Ishikawa (cell line): ENCODE measurements at regions not wholly inside any gene's neighbourhood (a gene's known extent, or its start where the extent isn't known, plus 50 kb on each side); places are given as distances from the start of the nearest gene placed in this dataset.

Experiments
- CEBPB ChIP-seq: IDR thresholded peaks from 2 replicates; pipeline ENCODE4 v1.6.1; 2012
- CREB1 ChIP-seq: IDR thresholded peaks from 2 replicates; pipeline ENCODE4 v1.6.1; 2012; ENCODE audit warnings: low read depth
- EGR1 ChIP-seq: IDR thresholded peaks from 2 replicates; pipeline ENCODE4 v1.6.1; 2012
- EP300 ChIP-seq: IDR thresholded peaks from 2 replicates; pipeline ENCODE4 v1.6.1; 2012; ENCODE audit warnings: borderline replicate concordance
- FOXM1 ChIP-seq: IDR thresholded peaks from 2 replicates; pipeline ENCODE4 v1.6.1; 2012; ENCODE audit warnings: low read depth, borderline replicate concordance
- NFIC ChIP-seq: IDR thresholded peaks from 2 replicates; pipeline ENCODE4 v1.6.1; 2012
- RAD21 ChIP-seq: IDR thresholded peaks from 2 replicates; pipeline ENCODE4 v1.6.1; 2012; ENCODE audit warnings: low read depth
- TAF1 ChIP-seq: IDR thresholded peaks from 2 replicates; pipeline ENCODE4 v1.6.1; 2012; ENCODE audit warnings: low read depth, mild to moderate bottlenecking
- TCF12 ChIP-seq: IDR thresholded peaks from 2 replicates; pipeline ENCODE4 v1.6.1; 2012; ENCODE audit warnings: low read depth
- TEAD4 ChIP-seq: IDR thresholded peaks from 2 replicates; pipeline ENCODE4 v1.6.1; 2012
- YY1 ChIP-seq: IDR thresholded peaks from 2 replicates; pipeline ENCODE4 v1.6.1; 2012; ENCODE audit warnings: low read depth
- ZBTB7A ChIP-seq: IDR thresholded peaks from 2 replicates; pipeline ENCODE4 v1.6.1; 2012; ENCODE audit warnings: low read depth
- TF ChIP-seq, protein P1 (sequence below): IDR thresholded peaks from 2 replicates; pipeline ENCODE4 v1.6.1; 2012
- TF ChIP-seq, protein P2 (sequence below): IDR thresholded peaks from 2 replicates; pipeline ENCODE4 v1.6.1; 2012; ENCODE audit warnings: low read depth, mild to moderate bottlenecking
- TF ChIP-seq, protein P3 (sequence below): IDR thresholded peaks from 2 replicates; pipeline ENCODE4 v1.6.1; 2012

DNA sequence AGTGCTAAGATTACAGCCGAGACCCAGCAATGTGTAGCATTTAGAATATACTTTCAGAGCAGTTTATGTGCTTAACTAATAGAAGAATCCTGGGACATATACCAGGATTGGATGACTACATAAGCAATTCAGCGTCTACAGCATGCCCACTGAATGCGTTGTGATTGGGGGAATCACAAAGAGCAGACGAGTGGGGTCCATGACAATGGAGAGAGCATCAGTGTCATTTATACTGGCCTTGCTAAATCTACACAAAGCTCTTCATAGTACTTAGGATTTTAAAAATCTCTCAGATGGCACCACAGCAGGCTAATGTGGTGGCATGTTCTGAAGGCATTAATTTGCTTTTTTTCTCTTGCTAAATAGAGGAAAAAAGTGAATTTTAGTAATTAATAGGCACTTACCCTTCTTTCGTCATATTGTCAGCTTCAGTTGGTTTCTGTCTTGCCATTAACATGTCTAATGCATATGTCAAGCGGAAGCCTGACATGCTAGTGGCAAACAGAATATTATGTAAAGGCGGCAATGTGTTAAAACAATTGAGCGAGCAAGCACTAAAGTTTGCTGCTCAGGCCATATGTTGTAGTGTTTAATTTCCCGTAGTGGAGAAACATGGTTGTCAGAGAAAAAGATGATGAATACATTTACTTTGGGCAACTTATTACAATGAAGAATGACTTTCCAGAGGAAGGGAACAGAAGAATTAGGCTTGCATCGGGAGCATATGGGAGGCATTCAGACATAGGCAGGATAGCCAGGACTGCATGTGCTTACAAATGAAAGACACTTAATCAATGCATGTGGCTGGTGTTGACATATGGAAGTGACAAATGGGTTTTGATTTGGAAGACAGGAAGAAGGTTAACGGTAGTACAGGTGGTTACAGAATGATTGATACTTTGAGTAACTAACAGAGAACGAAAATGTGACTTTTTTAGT lies 145.2 kb downstream of the ICOS start:
- no peak for TF ChIP-seq TCF12
- TF ChIP-seq, protein P1, sequence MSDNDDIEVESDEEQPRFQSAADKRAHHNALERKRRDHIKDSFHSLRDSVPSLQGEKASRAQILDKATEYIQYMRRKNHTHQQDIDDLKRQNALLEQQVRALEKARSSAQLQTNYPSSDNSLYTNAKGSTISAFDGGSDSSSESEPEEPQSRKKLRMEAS, result no peak

DNA sequence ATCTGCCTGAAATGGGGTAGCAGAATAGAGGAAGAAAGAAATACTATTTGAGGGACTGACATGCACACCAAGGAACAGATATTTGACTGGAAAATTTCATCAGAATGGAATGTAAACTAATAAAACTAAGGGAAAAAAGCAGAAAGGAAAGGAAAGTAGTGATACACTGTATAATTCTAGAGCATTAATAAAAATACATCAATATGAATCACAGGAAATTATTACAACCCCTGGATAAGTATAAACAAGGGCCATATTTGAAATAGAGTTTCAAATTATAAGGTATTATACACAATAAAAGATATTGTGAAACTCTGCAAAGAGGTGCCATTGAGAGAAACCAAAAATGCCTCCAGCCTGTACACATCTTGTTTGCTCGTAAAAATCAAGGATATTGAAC lies 149.6 kb downstream of the ICOS start:
- TF ChIP-seq, protein P2, sequence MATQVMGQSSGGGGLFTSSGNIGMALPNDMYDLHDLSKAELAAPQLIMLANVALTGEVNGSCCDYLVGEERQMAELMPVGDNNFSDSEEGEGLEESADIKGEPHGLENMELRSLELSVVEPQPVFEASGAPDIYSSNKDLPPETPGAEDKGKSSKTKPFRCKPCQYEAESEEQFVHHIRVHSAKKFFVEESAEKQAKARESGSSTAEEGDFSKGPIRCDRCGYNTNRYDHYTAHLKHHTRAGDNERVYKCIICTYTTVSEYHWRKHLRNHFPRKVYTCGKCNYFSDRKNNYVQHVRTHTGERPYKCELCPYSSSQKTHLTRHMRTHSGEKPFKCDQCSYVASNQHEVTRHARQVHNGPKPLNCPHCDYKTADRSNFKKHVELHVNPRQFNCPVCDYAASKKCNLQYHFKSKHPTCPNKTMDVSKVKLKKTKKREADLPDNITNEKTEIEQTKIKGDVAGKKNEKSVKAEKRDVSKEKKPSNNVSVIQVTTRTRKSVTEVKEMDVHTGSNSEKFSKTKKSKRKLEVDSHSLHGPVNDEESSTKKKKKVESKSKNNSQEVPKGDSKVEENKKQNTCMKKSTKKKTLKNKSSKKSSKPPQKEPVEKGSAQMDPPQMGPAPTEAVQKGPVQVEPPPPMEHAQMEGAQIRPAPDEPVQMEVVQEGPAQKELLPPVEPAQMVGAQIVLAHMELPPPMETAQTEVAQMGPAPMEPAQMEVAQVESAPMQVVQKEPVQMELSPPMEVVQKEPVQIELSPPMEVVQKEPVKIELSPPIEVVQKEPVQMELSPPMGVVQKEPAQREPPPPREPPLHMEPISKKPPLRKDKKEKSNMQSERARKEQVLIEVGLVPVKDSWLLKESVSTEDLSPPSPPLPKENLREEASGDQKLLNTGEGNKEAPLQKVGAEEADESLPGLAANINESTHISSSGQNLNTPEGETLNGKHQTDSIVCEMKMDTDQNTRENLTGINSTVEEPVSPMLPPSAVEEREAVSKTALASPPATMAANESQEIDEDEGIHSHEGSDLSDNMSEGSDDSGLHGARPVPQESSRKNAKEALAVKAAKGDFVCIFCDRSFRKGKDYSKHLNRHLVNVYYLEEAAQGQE, result no peak
- no peak for TF ChIP-seq CREB1
- no peak for TF ChIP-seq CEBPB
- TF ChIP-seq TEAD4, result no peak
- TF ChIP-seq ZBTB7A, result no peak
- no peak for TF ChIP-seq NFIC
- no peak for TF ChIP-seq RAD21
- no peak for TF ChIP-seq FOXM1
- TF ChIP-seq, protein P3, sequence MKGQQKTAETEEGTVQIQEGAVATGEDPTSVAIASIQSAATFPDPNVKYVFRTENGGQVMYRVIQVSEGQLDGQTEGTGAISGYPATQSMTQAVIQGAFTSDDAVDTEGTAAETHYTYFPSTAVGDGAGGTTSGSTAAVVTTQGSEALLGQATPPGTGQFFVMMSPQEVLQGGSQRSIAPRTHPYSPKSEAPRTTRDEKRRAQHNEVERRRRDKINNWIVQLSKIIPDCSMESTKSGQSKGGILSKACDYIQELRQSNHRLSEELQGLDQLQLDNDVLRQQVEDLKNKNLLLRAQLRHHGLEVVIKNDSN, result no peak
- TF ChIP-seq EGR1, result no peak
- no peak for TF ChIP-seq TAF1
- TF ChIP-seq TCF12, result no peak
- TF ChIP-seq, protein P1, result no peak
- no peak for TF ChIP-seq YY1
- no peak for TF ChIP-seq EP300

DNA sequence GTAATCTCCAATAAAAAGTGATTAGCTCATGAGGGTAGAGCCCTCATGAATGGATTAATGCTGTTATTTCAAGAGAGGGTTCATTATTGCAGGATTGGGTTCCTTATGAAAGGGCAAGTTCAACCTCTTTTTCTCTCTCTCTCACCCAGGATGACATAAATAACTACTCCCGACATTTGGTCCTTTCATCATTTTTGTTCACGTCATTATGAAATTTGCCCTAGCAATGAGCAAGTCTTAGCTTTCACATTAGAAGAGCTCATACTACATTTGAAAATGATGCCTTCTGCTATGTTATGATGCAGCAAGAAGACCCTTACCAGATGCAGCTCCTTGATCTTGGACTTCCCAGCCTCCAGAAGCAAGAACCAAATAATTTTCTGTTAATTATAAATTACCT lies 152.5 kb downstream of the ICOS start:
- TF ChIP-seq CREB1 (no peak), TEAD4 (no peak), EP300 (no peak), YY1 (no peak), EGR1 (no peak), ZBTB7A (no peak)
- TF ChIP-seq, protein P3, result no peak
- TF ChIP-seq, protein P1, result no peak

DNA sequence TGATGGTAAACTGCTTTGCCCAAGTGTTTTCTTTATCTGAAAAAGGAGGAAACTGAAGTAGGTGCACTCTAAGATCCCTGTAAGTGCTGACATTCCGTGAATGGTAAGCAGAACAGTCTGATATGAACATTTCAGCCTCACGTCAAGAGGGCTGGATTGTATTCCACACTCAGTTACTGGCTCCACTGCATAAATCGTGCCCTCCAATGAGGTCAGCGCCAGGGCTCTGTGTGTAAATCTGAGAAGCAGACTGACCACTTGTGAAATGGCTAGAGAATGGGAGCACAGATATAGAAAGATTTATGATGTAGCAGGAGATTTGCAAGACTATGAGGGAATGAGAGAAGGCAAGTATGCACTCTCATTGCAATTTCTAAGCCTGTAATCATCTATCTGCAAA lies 153.0 kb downstream of the ICOS start:
- no peak for TF ChIP-seq TAF1
- TF ChIP-seq FOXM1, result no peak
- TF ChIP-seq ZBTB7A, result no peak
- TF ChIP-seq CEBPB, result no peak
- TF ChIP-seq YY1, result no peak
- TF ChIP-seq EGR1, result no peak
- TF ChIP-seq, protein P1, result no peak
- TF ChIP-seq CREB1, result no peak
- no peak for TF ChIP-seq EP300
- TF ChIP-seq TEAD4, result no peak
- no peak for TF ChIP-seq RAD21
- TF ChIP-seq NFIC, result no peak
- TF ChIP-seq TCF12, result no peak
- TF ChIP-seq, protein P2, result no peak
- TF ChIP-seq, protein P3, result no peak

DNA sequence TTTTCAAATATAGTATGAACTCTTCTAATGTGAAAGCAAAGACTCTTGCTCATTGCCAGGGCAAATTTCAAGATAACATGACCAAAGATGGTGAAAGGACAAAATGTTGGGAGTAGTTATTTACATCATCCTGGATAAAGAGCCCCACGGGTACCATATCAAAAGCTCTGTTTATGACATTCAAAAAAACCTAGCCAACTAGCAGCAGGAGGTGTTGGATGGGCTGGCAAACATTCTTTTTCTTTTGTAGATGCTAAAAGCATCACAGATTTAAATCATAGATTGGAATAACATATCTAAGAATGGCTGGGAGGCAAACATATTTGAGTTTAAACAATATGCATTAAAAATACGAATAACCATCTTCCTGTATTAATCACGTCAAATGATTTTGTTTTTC lies 153.5 kb downstream of the ICOS start:
- TF ChIP-seq, protein P1, result no peak
- TF ChIP-seq EGR1, result no peak
- no peak for TF ChIP-seq YY1

DNA sequence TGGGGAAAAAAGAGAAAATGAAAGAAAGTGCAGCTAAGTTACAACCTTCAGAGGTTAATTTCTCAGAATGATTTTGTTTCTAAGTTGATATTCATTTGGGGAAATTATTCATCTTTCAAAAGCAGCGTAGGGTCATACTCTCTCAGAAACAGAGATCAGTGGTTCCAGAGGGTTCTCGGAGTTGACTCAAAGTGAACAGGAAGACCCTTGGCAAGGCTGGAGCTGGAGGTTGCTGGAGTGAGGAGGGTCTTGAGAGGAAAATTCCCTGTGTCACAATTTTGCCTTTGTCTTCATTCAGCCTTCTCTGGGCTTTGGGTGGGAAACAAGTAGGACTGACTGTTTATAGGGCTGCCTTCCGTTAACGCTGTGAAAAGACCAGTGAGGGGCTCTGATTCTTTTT lies 168.2 kb downstream of the ICOS start:
- TF ChIP-seq, protein P3, result no peak
